Naive thymus-derived CD4-positive, alpha-beta T cell (primary cell): ENCODE measurements at regions not wholly inside any gene's neighbourhood (a gene's known extent, or its start where the extent isn't known, plus 50 kb on each side); places are given as distances from the start of the nearest gene placed in this dataset.
"Not testable (repeated sequence)": the region's sequence is repeated elsewhere in the genome, so short reads cannot be mapped to it uniquely, and the experiment has no call there.

ENCODE experiments used
- ATAC-seq: fragments of 150-1000 bp; cut with Tn5 transposase; 2 replicates; pipeline ENCODE4 v1.10.0; 2021; ENCODE audit warnings: mild to moderate bottlenecking, moderate library complexity
- CTCF ChIA-PET: fragments of 350-600 bp; sonication (Branson Sonifier 250); formaldehyde crosslinking; loops from one replicate; lab custom pipeline; 2021; ENCODE audit warnings: antibody characterized with exemption; lab: Charles Lee
- POLR2A ChIA-PET: fragments of 350-600 bp; sonication (Branson Sonifier 250); formaldehyde crosslinking; loops from one replicate; lab custom pipeline; 2021; ENCODE audit warnings: antibody characterized with exemption, inconsistent platforms; lab: Charles Lee
- DNase-seq, 9 donors: peaks; one replicate each; pipeline versions ENCODE4 v3.0.0 to v3.0.0-alpha.2; 2020 to 2022; ENCODE audit warnings: mixed read lengths in 1 of 9
- H3K27ac ChIP-seq: one replicate; pipeline ENCODE4 v1.7.0; 2013; ENCODE audit warnings: mild to moderate bottlenecking, low read depth, low read length, moderate library complexity
- H3K27me3 ChIP-seq, 2 donors: one replicate each; pipeline ENCODE4 v1.7.0; 2013; ENCODE audit warnings: low read length in 2 of 2, mild to moderate bottlenecking in 2 of 2, moderate library complexity in 2 of 2; ENCODE audit not compliant: control insufficient read depth in 2 of 2, insufficient read depth in 2 of 2
- H3K36me3 ChIP-seq, 3 experiments: 1 replicate in 2 of 3; 2 replicates in 1 of 3; pipeline ENCODE4 v1.7.0; 2013; ENCODE audit warnings: low read length in 3 of 3, mild to moderate bottlenecking in 3 of 3, moderate library complexity in 1 of 3; ENCODE audit not compliant: insufficient read depth in 3 of 3, control insufficient read depth in 2 of 3
- H3K4me1 ChIP-seq, 2 donors: one replicate each; pipeline ENCODE4 v1.7.0; 2013; ENCODE audit warnings: low read length in 2 of 2, mild to moderate bottlenecking in 2 of 2, moderate library complexity in 1 of 2; ENCODE audit not compliant: control insufficient read depth in 2 of 2, insufficient read depth in 2 of 2
- H3K4me3 ChIP-seq: 2 replicates; pipeline ENCODE4 v1.7.0; 2013; ENCODE audit warnings: mild to moderate bottlenecking, low read length
- H3K9me3 ChIP-seq, 3 experiments: 1 replicate in 2 of 3; 2 replicates in 1 of 3; pipeline ENCODE4 v1.7.0; 2013; ENCODE audit warnings: low read length in 3 of 3; ENCODE audit not compliant: control insufficient read depth in 2 of 3
- H3K27ac Mint-ChIP-seq, 9 donors: one replicate each; pipeline ENCODE4 v1.8.0; 2020 to 2022; ENCODE audit warnings: mixed read lengths in 9 of 9, mild to moderate bottlenecking in 8 of 9, moderate library complexity in 5 of 9, inconsistent platforms in 2 of 9
- H3K27me3 Mint-ChIP-seq, 5 donors: one replicate each; pipeline ENCODE4 v1.8.0; 2021 to 2022; ENCODE audit warnings: mixed read lengths in 5 of 5, mild to moderate bottlenecking in 1 of 5
- H3K36me3 Mint-ChIP-seq, 5 donors: one replicate each; pipeline ENCODE4 v1.8.0; 2020 to 2022; ENCODE audit warnings: mixed read lengths in 5 of 5, mild to moderate bottlenecking in 3 of 5, inconsistent platforms in 1 of 5
- H3K4me1 Mint-ChIP-seq, 7 donors: one replicate each; pipeline ENCODE4 v1.8.0; 2020 to 2022; ENCODE audit warnings: mixed read lengths in 7 of 7, mild to moderate bottlenecking in 3 of 7, inconsistent platforms in 1 of 7
- H3K4me3 Mint-ChIP-seq, 10 donors: one replicate each; pipeline ENCODE4 v1.8.0; 2020 to 2022; ENCODE audit warnings: mild to moderate bottlenecking in 10 of 10, mixed read lengths in 10 of 10, moderate library complexity in 6 of 10, inconsistent platforms in 2 of 10
- H3K9me3 Mint-ChIP-seq, 11 donors: one replicate each; pipeline ENCODE4 v1.8.0; 2020 to 2022; ENCODE audit warnings: mixed read lengths in 11 of 11, mild to moderate bottlenecking in 4 of 11, inconsistent platforms in 1 of 11, moderate library complexity in 1 of 11
- intact Hi-C, 2 donors: fragments of 100-400 bp; cut with micrococcal nuclease; formaldehyde crosslinking; loops; one replicate each; pipeline ENCODE4 v1.15.1; 2023

DNA sequence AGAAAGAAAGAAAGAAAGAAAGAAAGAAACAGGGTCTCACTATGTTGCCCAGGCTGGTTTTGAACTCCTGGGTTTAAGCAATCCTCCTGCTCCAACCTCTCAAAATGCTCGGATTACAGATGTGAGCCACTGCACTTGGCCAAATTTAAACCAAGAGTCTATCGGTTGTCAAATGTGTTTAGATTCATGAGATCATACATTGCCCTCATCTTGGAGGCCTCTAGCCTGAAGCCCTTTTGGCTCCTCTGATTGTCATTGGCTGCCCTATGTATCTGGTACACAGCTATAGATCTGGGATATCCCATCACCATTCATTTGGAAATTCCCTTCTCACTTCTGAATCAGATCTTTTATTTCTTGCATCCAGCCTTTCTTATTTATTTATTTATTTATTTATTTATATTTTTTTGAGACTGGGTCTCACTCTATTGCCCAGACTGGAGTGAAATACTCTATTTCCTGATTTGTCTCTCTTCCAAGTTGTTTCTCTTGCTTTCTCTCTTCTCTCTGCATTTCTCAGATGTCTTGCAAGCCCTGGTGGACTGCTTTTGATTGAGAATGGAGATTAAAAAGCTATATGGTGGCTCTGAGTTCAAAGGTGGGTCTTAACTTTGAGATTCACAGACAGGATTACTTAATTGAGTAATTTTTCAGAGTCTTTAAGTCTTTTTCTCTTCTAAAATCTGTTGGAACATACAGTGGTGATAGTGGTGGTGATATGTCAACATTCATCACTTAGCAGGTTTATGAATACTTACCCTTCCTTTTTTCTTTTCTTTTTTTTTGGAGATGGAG, 121.9 kb downstream of the GJA1 start:
- Histone ChIP-seq H3K36me3 (no peaks in the 10 kb centered on the region), H3K9me3 (no peaks in the 10 kb centered on the region), H3K27ac (no peak overlapping the region), H3K27me3 (no peaks in the 10 kb centered on the region), H3K4me3 (no peak overlapping the region), H3K4me1 (no peaks in the 10 kb centered on the region)
- Mint-ChIP-seq H3K9me3 (peaks cover 0 to 5% (median 0%) of the 10 kb centered on the region in 11 donors), H3K4me1 (no peaks in the 10 kb centered on the region), H3K27ac (no peak overlapping the region), H3K27me3 (peaks cover 0 to 4% (median 0%) of the 10 kb centered on the region in 5 donors), H3K36me3 (peaks cover 0 to 7% (median 0%) of the 10 kb centered on the region in 5 donors), H3K4me3 (no peak overlapping the region)
- CTCF ChIA-PET: no interaction called here
- ATAC-seq: no peak
- POLR2A ChIA-PET: no interaction called here
- DNase-seq: no peak
- intact Hi-C loops: loop anchor here in 1 of 2 donors (5.0 kb wide), 1 partner anchor 1175 kb away; no protein-coding TSS in a partner anchor

GRCh38 chr6:121559611-121560269, 124.3 kb downstream of the GJA1 start:
- Mint-ChIP-seq H3K4me1 (no peaks in the 10 kb centered on the region), H3K36me3 (peaks cover 0 to 8% (median 4%) of the 10 kb centered on the region in 5 donors), H3K27ac (no peak overlapping the region), H3K4me3 (no peak overlapping the region), H3K9me3 (peaks cover 3 to 21% (median 11%) of the 10 kb centered on the region in 11 donors), H3K27me3 (peaks cover 0 to 4% (median 0%) of the 10 kb centered on the region in 5 donors)
- Histone ChIP-seq H3K27me3 (no peaks in the 10 kb centered on the region), H3K4me3 (no peak overlapping the region), H3K4me1 (no peaks in the 10 kb centered on the region), H3K9me3 (peaks cover 0 to 6% (median 0%) of the 10 kb centered on the region in 3 experiments), H3K36me3 (no peaks in the 10 kb centered on the region), H3K27ac (no peak overlapping the region)
- ATAC-seq: no peak
- DNase-seq: no peak
- CTCF ChIA-PET: no interaction called here
- POLR2A ChIA-PET: no interaction called here
- intact Hi-C loops: loop anchor here in 1 of 2 donors (5.0 kb wide), 1 partner anchor 1177 kb away; no protein-coding TSS in a partner anchor

DNA sequence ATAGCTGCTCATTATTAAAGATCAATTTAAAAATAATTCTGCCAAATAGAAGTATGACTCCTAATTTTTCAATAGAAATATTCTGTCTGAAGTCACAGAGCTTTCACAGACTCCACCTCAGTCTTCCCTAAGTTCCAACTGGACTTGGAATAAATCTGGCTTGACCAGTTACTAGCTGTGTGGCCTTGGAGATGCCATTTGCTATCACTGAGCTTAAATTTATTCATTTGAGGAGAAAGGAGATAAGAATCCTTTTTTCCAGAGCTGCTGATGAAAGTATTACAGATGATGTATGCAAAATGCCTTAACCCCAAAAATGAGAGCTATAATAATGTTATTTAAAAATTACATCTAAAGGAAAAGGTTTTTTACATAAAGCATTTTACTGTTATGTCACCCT, 125.0 kb downstream of the GJA1 start:
- H3K27ac ChIP-seq: no peak overlapping the region
- CTCF ChIA-PET: no interaction called here
- no peaks in the 10 kb centered on the region for H3K36me3 ChIP-seq
- Mint-ChIP-seq H3K9me3 (peaks cover 3 to 27% (median 14%) of the 10 kb centered on the region in 11 donors), H3K4me3 (no peak overlapping the region), H3K36me3 (peaks cover 0 to 10% (median 4%) of the 10 kb centered on the region in 5 donors), H3K27ac (no peak overlapping the region), H3K4me1 (no peaks in the 10 kb centered on the region), H3K27me3 (peaks cover 0 to 4% (median 0%) of the 10 kb centered on the region in 5 donors)
- no peak overlapping the region for H3K4me3 ChIP-seq
- H3K27me3 ChIP-seq: no peaks in the 10 kb centered on the region
- POLR2A ChIA-PET: no interaction called here
- no peaks in the 10 kb centered on the region for H3K4me1 ChIP-seq
- no peak for DNase-seq
- no peak for ATAC-seq
- intact Hi-C loops: no loop called here
- peaks cover 0 to 10% (median 0%) of the 10 kb centered on the region in 3 experiments for H3K9me3 ChIP-seq

DNA sequence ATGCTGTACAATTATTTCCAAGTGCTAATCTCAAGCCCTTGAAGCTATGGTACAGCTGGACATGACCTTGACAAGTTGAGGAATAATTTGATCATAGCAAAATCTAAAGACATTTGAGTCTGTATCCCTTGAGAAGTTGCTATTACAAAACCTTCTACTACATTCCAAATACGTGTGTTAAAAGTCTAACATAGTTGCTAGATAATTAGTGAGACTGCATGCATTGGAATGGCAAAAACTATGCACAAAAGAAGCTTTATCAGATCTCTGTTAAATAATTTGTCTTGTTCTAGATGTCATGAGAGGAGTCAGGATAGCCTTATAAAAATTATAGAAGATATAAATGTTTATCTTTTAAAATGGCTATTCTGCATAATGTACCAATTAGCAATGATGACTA, 127.8 kb downstream of the GJA1 start:
- intact Hi-C loops: no loop called here
- Mint-ChIP-seq H3K9me3 (peaks cover 3 to 27% (median 14%) of the 10 kb centered on the region in 11 donors), H3K36me3 (peaks cover 0 to 7% (median 4%) of the 10 kb centered on the region in 5 donors), H3K27ac (no peak overlapping the region), H3K4me1 (no peaks in the 10 kb centered on the region), H3K4me3 (no peak overlapping the region), H3K27me3 (peaks cover 0 to 4% (median 0%) of the 10 kb centered on the region in 5 donors)
- H3K36me3 ChIP-seq: no peaks in the 10 kb centered on the region
- peaks cover 0 to 13% (median 0%) of the 10 kb centered on the region in 3 experiments for H3K9me3 ChIP-seq
- DNase-seq (no peak), ATAC-seq (no peak)
- no peaks in the 10 kb centered on the region for H3K4me1 ChIP-seq
- ChIA-PET POLR2A (no interaction called here), CTCF (no interaction called here)
- H3K4me3 ChIP-seq: no peak overlapping the region
- H3K27me3 ChIP-seq: no peaks in the 10 kb centered on the region
- H3K27ac ChIP-seq: no peak overlapping the region

- H3K4me1 Mint-ChIP-seq, H3K36me3 ChIP-seq, CTCF ChIA-PET, H3K4me1 ChIP-seq, intact Hi-C loops, H3K27ac ChIP-seq, H3K27me3 Mint-ChIP-seq, ATAC-seq, POLR2A ChIA-PET, H3K27me3 ChIP-seq, DNase-seq, H3K4me3 ChIP-seq, H3K27ac Mint-ChIP-seq, H3K4me3 Mint-ChIP-seq: not testable (repeated sequence)
- Mint-ChIP-seq H3K36me3 (peaks cover 0 to 12% (median 4%) of the 10 kb centered on the region in 5 donors), H3K9me3 (peaks cover 3 to 33% (median 16%) of the 10 kb centered on the region in 11 donors)
- peaks cover 0 to 13% (median 0%) of the 10 kb centered on the region in 3 experiments for H3K9me3 ChIP-seq
Observed at GRCh38 chr6:121564529-121564928, 129.1 kb downstream of the GJA1 start.

DNA sequence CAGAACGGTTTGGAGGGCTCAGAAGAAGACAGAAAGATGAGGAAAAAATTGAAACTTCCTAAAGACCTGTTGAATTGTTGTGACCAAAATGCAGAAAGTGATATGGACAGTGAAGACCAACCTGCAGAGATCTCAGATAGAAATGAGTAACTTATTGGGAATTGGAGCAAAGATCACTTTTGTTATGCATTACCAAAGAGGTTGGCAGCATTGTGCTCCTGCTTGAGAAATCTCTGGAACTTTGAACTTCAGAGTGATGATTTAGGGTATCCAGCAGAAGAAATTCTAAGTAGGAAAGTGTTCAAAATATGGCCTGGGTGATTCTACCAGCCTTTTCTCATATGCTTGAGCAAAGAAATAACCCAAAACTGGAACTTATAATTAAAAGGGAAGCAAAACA, 136.0 kb downstream of the GJA1 start:
- no peak overlapping the region for H3K4me3 Mint-ChIP-seq
- H3K9me3 Mint-ChIP-seq: peaks cover 0 to 32% (median 10%) of the 10 kb centered on the region in 11 donors
- H3K27ac Mint-ChIP-seq: no peak overlapping the region
- Histone ChIP-seq H3K9me3 (no peaks in the 10 kb centered on the region), H3K4me3 (no peak overlapping the region), H3K27ac (no peak overlapping the region), H3K36me3 (no peaks in the 10 kb centered on the region), H3K4me1 (no peaks in the 10 kb centered on the region), H3K27me3 (no peaks in the 10 kb centered on the region)
- peaks cover 6 to 15% (median 12%) of the 10 kb centered on the region in 7 donors for H3K4me1 Mint-ChIP-seq
- no peaks in the 10 kb centered on the region for H3K27me3 Mint-ChIP-seq
- no peak for ATAC-seq
- intact Hi-C loops: no loop called here
- DNase-seq: no peak
- ChIA-PET CTCF (no interaction called here), POLR2A (no interaction called here)
- peaks cover 0 to 7% (median 4%) of the 10 kb centered on the region in 5 donors for H3K36me3 Mint-ChIP-seq
